Left lung (tissue), 4 donors: ENCODE measurements at regions not wholly inside any gene's neighbourhood (a gene's known extent, or its start where the extent isn't known, plus 50 kb on each side); places are given as distances from the start of the nearest gene placed in this dataset.
"Not testable (repeated sequence)": the region's sequence is repeated elsewhere in the genome, so short reads cannot be mapped to it uniquely, and the experiment has no call there.

Experiments
- ATAC-seq: fragments of 200-7000 bp; cut with Tn5 transposase; one replicate; pipeline ENCODE4 v1.9.1; 2020; ENCODE audit warnings: moderate library complexity
- DNase-seq, 4 donors: peaks; one replicate each; pipeline ENCODE4 v3.0.0-alpha.2; 2013 to 2020
- H3K27ac ChIP-seq, 2 donors: fragments of 200-600 bp; sonication (generic) in 1 of 2; one replicate each; pipeline versions ENCODE4 v1.5.0 to v1.8.0; 2020 to 2021
- H3K27me3 ChIP-seq, 2 donors: fragments of 200-600 bp; sonication (generic) in 1 of 2; one replicate each; pipeline versions ENCODE4 v1.5.0 to v1.8.0; 2020 to 2021
- H3K36me3 ChIP-seq, 2 donors: fragments of 200-600 bp; sonication (generic) in 1 of 2; one replicate each; pipeline versions ENCODE4 v1.5.0 to v1.8.0; 2020 to 2021
- H3K4me1 ChIP-seq, 2 donors: fragments of 200-600 bp; one replicate each; pipeline ENCODE4 v1.8.0; 2021
- H3K4me3 ChIP-seq, 2 donors: fragments of 200-600 bp; sonication (generic) in 1 of 2; one replicate each; pipeline versions ENCODE4 v1.5.0 to v1.8.0; 2020 to 2021; ENCODE audit warnings: mild to moderate bottlenecking in 1 of 2
- H3K9me3 ChIP-seq, 2 donors: fragments of 200-600 bp; sonication (generic) in 1 of 2; one replicate each; pipeline versions ENCODE4 v1.5.0 to v1.8.0; 2020 to 2021
- CTCF ChIP-seq, 2 donors: fragments of 200-600 bp; sonication (generic) in 1 of 2; IDR thresholded peaks; one replicate each; pipeline versions ENCODE4 v1.5.0 to v1.8.0; 2021; ENCODE audit warnings: antibody characterized with exemption in 2 of 2
- intact Hi-C, 2 donors: fragments of 100-400 bp; cut with DNase I; formaldehyde crosslinking; loops; one replicate each; pipeline versions ENCODE4 v1.11.2 to v1.14.2; 2022
- donor health status: DM: no; HTN: yes; CAD: no.
- donor health status: DM: no; HTN: no; CAD: no.

GRCh38 chrX:65971151-65971550 lies 68.7 kb downstream of the VSIG4 start:
- Histone ChIP-seq H3K4me1 (no peaks in the 10 kb centered on the region), H3K9me3 (no peaks in the 10 kb centered on the region), H3K4me3 (no peak overlapping the region), H3K27ac (no peak overlapping the region), H3K36me3 (no peaks in the 10 kb centered on the region), H3K27me3 (no peaks in the 10 kb centered on the region)
- no peak for ATAC-seq
- TF ChIP-seq CTCF (IDR thresholded peaks at IDR 0.05) = no peak
- intact Hi-C loops = no loop called here
- DNase-seq = no peak

GRCh38 chrX:65967159-65967558 lies 72.7 kb downstream of the VSIG4 start:
- intact Hi-C loops, H3K27ac ChIP-seq: not testable (repeated sequence)

GRCh38 chrX:65961714-65962113 lies 78.2 kb downstream of the VSIG4 start:
- DNase-seq (no peak), ATAC-seq (no peak)
- no peak for TF ChIP-seq CTCF (IDR thresholded peaks at IDR 0.05)
- H3K9me3 ChIP-seq = no peaks in the 10 kb centered on the region
- no peaks in the 10 kb centered on the region for H3K4me1 ChIP-seq
- no peak overlapping the region for H3K27ac ChIP-seq
- H3K36me3 ChIP-seq = no peaks in the 10 kb centered on the region
- H3K27me3 ChIP-seq = no peaks in the 10 kb centered on the region
- H3K4me3 ChIP-seq = no peak overlapping the region
- intact Hi-C loops = no loop called here

More at GRCh38 chrX:65967159-65967558, 72.7 kb downstream of the VSIG4 start:
- H3K4me1 ChIP-seq, DNase-seq, ATAC-seq, H3K27me3 ChIP-seq, H3K36me3 ChIP-seq, H3K9me3 ChIP-seq, H3K4me3 ChIP-seq: not testable (repeated sequence)

- DNase-seq = no peak
- no peaks in the 10 kb centered on the region for H3K9me3 ChIP-seq
- no peak overlapping the region for H3K27ac ChIP-seq
- intact Hi-C loops = no loop called here
- H3K36me3 ChIP-seq = no peaks in the 10 kb centered on the region
- H3K4me1 ChIP-seq = no peaks in the 10 kb centered on the region
- H3K4me3 ChIP-seq = no peak overlapping the region
- H3K27me3 ChIP-seq = peaks cover 0 to 6% of the 10 kb centered on the region in 2 donors
- no peak for ATAC-seq
- TF ChIP-seq CTCF (IDR thresholded peaks at IDR 0.05) = no peak
These were observed 91.8 kb downstream of the VSIG4 start for GRCh38 chrX:65948103-65948502.

- no peak for ATAC-seq
- Histone ChIP-seq H3K27me3 (peaks cover 0 to 9% of the 10 kb centered on the region in 2 donors), H3K9me3 (peaks cover 0 to 9% of the 10 kb centered on the region in 2 donors), H3K4me1 (no peaks in the 10 kb centered on the region), H3K27ac (no peak overlapping the region), H3K4me3 (no peak overlapping the region), H3K36me3 (no peaks in the 10 kb centered on the region)
- TF ChIP-seq CTCF (IDR thresholded peaks at IDR 0.05) = no peak
- DNase-seq = no peak
- intact Hi-C loops = no loop called here
These were observed 98.1 kb downstream of the VSIG4 start for GRCh38 chrX:65941775-65942174.

- Histone ChIP-seq H3K27me3 (no peaks in the 10 kb centered on the region), H3K4me1 (no peaks in the 10 kb centered on the region), H3K36me3 (no peaks in the 10 kb centered on the region), H3K4me3 (no peak overlapping the region), H3K27ac (no peak overlapping the region), H3K9me3 (no peaks in the 10 kb centered on the region)
- DNase-seq (no peak), ATAC-seq (no peak)
- no peak for TF ChIP-seq CTCF (IDR thresholded peaks at IDR 0.05)
- intact Hi-C loops = no loop called here
These were observed 106.7 kb downstream of the VSIG4 start for GRCh38 chrX:65933085-65933589.
